Right lobe of liver (tissue), 6 donors: ENCODE measurements at regions not wholly inside any gene's neighbourhood (a gene's known extent, or its start where the extent isn't known, plus 50 kb on each side); places are given as distances from the start of the nearest gene placed in this dataset.

ENCODE experiments used
- ATAC-seq, 4 donors: fragments of 200-7000 bp; cut with Tn5 transposase; one replicate each; pipeline ENCODE4 v1.9.1; 2020; ENCODE audit warnings: mild to moderate bottlenecking in 4 of 4, moderate library complexity in 4 of 4
- DNase-seq, 3 donors: peaks; one replicate each; pipeline ENCODE4 v3.0.0-alpha.2; 2020
- H3K27ac ChIP-seq, 3 donors: fragments of 200-600 bp; one replicate each; pipeline ENCODE4 v1.8.0; 2022
- H3K27me3 ChIP-seq, 2 donors: fragments of 200-600 bp; one replicate each; pipeline ENCODE4 v1.8.0; 2022
- H3K36me3 ChIP-seq, 4 donors: fragments of 200-600 bp; sonication (generic) in 1 of 4; one replicate each; pipeline versions ENCODE4 v1.5.1 to v1.8.0; 2017 to 2022; ENCODE audit warnings: control low read depth in 1 of 4
- H3K4me1 ChIP-seq, 4 donors: fragments of 200-600 bp; sonication (generic) in 1 of 4; one replicate each; pipeline versions ENCODE4 v1.5.1 to v1.8.0; 2017 to 2022; ENCODE audit warnings: control low read depth in 1 of 4
- H3K4me3 ChIP-seq, 3 donors: fragments of 200-600 bp; one replicate each; pipeline ENCODE4 v1.8.0; 2022
- H3K9me3 ChIP-seq, 4 donors: fragments of 200-600 bp; sonication (generic) in 1 of 4; one replicate each; pipeline versions ENCODE4 v1.5.1 to v1.8.0; 2017 to 2022; ENCODE audit warnings: control low read depth in 1 of 4
- POLR2A ChIP-seq: fragments of 450-650 bp; IDR thresholded peaks from one replicate; pipeline ENCODE4 v1.6.1; 2017; ENCODE audit warnings: antibody characterized with exemption, mild to moderate bottlenecking
- WGBS: methylation state at CpG from one replicate; pipeline ENCODE4 v1.1.6; 2018; ENCODE audit warnings: low coverage, low lambda C conversion rate; ENCODE audit not compliant: insufficient coverage; ENCODE audit errors: missing lambda C conversion rate; 5-methylcytosine and 5-hydroxymethylcytosine counted together
- intact Hi-C, 2 donors: fragments of 100-400 bp; cut with DNase I; formaldehyde crosslinking; loops; one replicate each; pipeline versions ENCODE4 v1.11.2 to v1.14.1; 2022
- TF ChIP-seq, protein P1 (sequence below), 4 donors: fragments of 200-600 bp in 3 of 4; fragments of 450-650 bp in 1 of 4; IDR thresholded peaks; one replicate each; pipeline versions ENCODE4 v1.5.1 to v1.8.0; 2016 to 2022; ENCODE audit warnings: antibody characterized with exemption in 4 of 4, mild to moderate bottlenecking in 2 of 4
- donor health status: DM: no; HTN: yes; CAD: no.
- donor health status: DM: no; HTN: no; CAD: no.
- donor health status: DM: no; HTN: no; CAD: no.
- donor health status: DM: no; HTN: yes; CAD: no.
- donor health status: DM: no; HTN: yes; CAD: no.

- Histone ChIP-seq H3K27me3 (no peaks in the 10 kb centered on the region), H3K27ac (no peak overlapping the region), H3K36me3 (no peaks in the 10 kb centered on the region), H3K9me3 (no peaks in the 10 kb centered on the region), H3K4me1 (no peaks in the 10 kb centered on the region), H3K4me3 (no peak overlapping the region)
- TF ChIP-seq POLR2A, result no peak
- TF ChIP-seq, protein P1, sequence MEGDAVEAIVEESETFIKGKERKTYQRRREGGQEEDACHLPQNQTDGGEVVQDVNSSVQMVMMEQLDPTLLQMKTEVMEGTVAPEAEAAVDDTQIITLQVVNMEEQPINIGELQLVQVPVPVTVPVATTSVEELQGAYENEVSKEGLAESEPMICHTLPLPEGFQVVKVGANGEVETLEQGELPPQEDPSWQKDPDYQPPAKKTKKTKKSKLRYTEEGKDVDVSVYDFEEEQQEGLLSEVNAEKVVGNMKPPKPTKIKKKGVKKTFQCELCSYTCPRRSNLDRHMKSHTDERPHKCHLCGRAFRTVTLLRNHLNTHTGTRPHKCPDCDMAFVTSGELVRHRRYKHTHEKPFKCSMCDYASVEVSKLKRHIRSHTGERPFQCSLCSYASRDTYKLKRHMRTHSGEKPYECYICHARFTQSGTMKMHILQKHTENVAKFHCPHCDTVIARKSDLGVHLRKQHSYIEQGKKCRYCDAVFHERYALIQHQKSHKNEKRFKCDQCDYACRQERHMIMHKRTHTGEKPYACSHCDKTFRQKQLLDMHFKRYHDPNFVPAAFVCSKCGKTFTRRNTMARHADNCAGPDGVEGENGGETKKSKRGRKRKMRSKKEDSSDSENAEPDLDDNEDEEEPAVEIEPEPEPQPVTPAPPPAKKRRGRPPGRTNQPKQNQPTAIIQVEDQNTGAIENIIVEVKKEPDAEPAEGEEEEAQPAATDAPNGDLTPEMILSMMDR (IDR thresholded peaks at IDR 0.05), result no peak
- DNase-seq (no peak), ATAC-seq (no peak)
- intact Hi-C loops, result no loop called here
These were observed 226.3 kb upstream of the GRIP1 start for GRCh38 chr12:66905201-66905600.

DNA sequence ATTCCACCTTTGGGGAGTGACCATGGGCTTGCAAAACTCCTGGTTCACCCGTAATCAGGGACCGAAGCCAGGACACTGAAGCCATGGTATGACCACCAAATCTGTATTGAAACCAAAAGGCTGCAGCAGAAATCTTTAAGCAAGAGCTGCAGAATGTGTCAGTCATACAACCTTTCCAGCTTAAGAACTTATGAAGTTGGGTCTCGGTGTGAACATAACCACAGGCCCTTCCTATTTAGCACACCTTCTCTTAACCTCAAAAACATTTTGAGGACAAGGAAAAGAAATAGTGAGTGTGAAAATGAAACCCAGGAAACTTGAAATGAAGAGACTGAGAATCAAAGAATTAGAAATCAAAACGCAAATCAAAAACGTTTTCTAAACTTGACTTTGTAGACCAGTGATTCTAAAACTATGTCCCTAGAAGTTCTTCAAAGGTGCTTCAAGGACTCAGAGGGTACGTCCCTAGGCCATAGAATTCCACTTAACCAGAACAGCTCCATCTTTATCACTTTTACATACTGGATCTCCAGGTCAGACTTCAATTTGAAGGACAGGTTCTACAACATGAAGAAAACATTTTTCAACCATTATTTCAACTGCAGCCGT is 231.6 kb upstream of the GRIP1 start:
- DNase-seq, result no peak
- WGBS, result 64% methylated on average over 7 of the region's 7 CpGs
- TF ChIP-seq, protein P1 (IDR thresholded peaks at IDR 0.05), result no peak
- TF ChIP-seq POLR2A, result no peak
- Histone ChIP-seq H3K27me3 (no peaks in the 10 kb centered on the region), H3K27ac (no peak overlapping the region), H3K9me3 (no peaks in the 10 kb centered on the region), H3K4me1 (no peaks in the 10 kb centered on the region), H3K4me3 (no peak overlapping the region), H3K36me3 (no peaks in the 10 kb centered on the region)
- no peak for ATAC-seq
- intact Hi-C loops, result no loop called here

- no peak for ATAC-seq
- WGBS, result 51% methylated on average over 6 of the region's 6 CpGs
- Histone ChIP-seq H3K4me3 (no peak overlapping the region), H3K9me3 (no peaks in the 10 kb centered on the region), H3K4me1 (no peaks in the 10 kb centered on the region), H3K27me3 (no peaks in the 10 kb centered on the region), H3K27ac (no peak overlapping the region), H3K36me3 (no peaks in the 10 kb centered on the region)
- intact Hi-C loops, result no loop called here
- DNase-seq, result no peak
- no peak for TF ChIP-seq POLR2A
- TF ChIP-seq, protein P1 (IDR thresholded peaks at IDR 0.05), result no peak
These were observed 236.5 kb upstream of the GRIP1 start for GRCh38 chr12:66915306-66915904.

DNA sequence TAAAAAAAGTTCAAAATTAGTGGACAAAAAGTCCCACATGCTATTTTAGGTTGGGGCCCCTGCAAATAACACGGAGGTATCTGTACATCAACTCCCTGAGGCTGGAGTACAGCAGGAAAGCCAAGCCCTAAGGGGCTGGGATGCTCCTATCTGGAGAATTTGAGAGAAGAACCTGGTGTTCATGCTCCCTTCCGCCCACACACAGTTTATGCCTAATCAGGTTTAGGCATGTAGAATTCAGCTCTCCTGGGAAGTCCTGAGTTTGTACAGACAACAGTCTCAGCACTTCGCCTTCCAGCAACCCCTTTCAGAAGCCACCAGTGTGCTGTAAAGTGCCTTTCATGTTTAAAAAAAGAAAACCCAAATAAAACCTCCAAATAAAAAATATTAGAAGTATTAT is 237.3 kb upstream of the GRIP1 start:
- no peak for ATAC-seq

More for the DNA sequence above, 237.3 kb upstream of the GRIP1 start:
- Histone ChIP-seq H3K27ac (no peak overlapping the region), H3K27me3 (no peaks in the 10 kb centered on the region), H3K9me3 (no peaks in the 10 kb centered on the region), H3K36me3 (no peaks in the 10 kb centered on the region), H3K4me1 (no peaks in the 10 kb centered on the region), H3K4me3 (no peak overlapping the region)
- no peak for DNase-seq
- WGBS, result 60% methylated on average over 3 of the region's 3 CpGs
- intact Hi-C loops, result no loop called here
- TF ChIP-seq, protein P1 (IDR thresholded peaks at IDR 0.05), result no peak
- TF ChIP-seq POLR2A, result no peak
